Renal cortical epithelial cell (primary cell): ENCODE measurements at regions not wholly inside any gene's neighbourhood (a gene's known extent, or its start where the extent isn't known, plus 50 kb on each side); places are given as distances from the start of the nearest gene placed in this dataset.
"Not testable (repeated sequence)": the region's sequence is repeated elsewhere in the genome, so short reads cannot be mapped to it uniquely, and the experiment has no call there.

Experiments
- DNase-seq: peaks from one replicate; pipeline ENCODE4 v3.0.0-alpha.2; 2011; ENCODE audit warnings: low read depth

DNA sequence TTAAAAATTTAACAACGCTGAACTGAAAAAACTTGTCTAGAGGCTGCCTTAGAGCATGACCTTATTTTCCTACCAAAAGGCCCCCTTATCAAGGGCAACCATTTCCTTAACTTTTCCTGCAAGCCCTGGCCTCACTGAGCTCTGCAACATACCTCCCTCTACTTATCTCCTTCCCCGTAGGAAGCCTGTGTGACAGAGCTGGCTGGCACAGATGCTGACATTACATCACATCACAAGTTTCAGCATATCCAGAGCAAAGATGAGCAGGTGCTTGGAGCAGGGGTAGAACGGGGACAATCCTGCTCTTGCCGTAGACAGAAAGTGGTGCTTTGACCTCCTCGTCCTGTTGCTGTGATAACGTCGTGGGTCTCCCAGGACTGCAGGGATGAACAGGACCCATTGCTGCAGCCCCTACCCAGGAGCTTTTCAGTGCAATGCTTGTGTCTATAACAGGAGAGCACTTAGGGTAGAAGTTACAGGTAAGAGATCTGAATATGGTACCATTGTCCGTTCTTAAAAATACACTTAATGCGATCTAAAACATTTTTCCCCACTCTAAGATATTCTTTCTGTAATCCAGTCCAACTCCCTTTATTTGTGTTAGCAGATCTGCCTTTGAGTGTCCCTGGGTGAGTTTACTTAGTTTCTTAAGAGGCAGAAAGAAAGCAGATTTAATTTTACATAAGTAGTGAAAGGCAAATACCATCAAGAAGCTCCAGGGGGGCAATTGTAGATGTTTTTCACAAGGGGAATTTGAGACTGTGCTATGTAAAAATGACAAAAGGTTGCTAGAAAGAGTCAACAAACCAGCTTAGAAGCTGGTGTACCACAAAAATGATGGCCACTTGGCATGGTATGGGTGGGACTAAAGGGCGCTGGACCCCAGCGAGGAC is 101.9 kb upstream of the EFNA5 start:
- DNase-seq, result no peak

DNA sequence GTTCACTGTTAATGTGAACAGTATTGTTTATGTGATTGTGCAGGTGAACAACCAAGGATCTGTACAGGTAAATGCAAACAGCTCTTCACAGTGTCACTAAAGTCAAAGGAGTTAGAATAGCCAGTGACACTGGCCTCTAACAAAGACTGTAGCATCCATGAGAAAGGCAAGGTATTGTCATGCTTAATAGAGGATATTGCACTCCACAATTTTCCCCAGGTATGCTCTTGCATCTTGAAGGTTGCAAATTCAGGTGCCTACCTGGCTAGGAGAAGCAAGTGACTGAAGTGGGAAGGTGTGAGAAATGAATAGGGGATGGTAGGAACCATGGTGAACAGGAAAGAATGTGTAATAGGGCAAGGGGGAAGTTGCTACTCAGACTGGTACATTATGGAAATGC is 101.2 kb upstream of the EFNA5 start:
- no peak for DNase-seq

DNA sequence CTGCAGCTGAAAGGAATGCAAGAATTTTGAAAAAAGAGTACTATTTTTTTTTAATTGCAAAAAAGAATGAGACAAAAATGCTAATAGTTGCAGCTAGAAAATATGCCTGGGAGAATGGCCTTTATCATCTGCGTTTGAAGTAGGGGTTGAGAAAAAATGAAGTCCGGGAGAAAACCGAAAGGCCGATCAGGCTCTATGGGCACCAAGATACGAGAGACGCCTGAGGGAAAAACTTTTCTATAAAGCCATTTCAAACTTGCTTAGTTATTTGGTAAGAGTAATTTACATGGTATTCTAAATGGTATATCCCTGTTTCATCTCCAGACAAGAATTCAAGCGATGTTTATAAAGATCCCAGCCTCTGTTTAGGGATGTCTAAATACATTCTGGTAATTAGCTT is 99.3 kb upstream of the EFNA5 start:
- no peak for DNase-seq

DNA sequence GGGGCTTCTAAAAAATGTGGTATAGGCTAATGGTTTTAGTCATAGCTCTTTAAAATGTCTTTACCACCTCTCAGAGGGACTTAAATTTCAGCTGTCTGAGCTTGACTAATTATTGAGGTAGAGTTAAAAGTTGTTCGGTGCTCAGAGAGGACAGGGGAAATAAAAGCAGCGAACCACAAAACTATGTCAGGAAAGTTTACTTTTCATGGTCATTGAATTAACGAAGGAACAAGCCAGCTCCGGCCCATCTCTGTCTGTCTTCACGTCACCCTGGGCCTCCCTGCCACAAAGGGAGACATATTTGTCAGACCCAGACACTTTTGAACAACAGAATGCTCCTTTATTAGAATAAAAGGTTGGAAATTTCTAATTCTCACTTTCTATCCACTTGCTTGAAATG is 98.8 kb upstream of the EFNA5 start:
- peak; percentile 32 for DNase-seq

DNA sequence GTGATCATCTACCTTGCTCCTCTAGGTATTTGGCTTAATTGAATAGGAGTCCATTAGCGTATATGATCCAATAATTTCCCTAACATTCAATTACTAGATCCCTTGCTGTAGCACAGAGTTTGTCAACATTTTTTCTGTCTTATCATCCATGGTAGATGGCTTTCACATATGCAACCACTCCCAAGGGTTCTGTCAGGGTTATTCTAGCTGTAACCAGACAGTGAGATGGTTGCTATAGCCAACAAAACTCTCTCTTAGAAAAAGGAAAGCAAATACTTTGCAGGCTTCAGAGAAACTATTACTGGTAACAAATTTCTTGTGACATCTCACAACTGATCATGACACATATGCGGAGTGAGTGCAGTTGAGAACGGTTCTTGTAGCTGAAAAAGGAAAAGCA is 96.2 kb upstream of the EFNA5 start:
- no peak for DNase-seq

DNA sequence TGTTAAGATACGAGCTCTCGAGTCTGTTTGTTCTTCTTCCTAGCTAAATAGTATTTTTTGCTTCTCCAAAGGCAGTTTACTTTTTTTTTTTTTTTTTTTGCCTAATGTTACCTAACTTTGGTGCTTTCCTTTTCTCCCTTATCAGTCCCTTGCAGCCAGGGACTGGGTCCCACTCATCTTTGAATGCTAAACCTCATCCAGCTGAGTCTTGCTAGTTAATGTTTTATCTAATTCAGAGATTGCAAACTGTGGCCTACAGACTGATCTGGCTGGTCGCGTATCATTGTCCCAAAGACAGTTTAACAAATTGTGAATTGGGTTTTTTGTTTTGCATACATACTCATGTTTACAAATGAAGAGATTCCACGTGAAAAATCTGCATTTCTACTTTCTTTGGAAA is 95.7 kb upstream of the EFNA5 start:
- no peak for DNase-seq

DNA sequence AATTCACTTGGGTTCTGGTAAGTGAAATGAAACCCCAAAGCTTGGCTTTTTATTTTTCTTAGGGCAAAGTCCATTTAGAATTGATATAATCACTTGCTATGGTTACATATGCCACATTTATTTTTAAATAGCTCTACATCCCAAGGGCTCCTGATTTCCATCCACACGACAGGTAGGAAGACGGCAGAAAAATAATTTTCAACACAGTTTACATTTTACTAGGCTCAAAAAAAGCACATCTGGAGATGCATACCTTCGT is 95.0 kb upstream of the EFNA5 start:
- DNase-seq, result no peak

DNA sequence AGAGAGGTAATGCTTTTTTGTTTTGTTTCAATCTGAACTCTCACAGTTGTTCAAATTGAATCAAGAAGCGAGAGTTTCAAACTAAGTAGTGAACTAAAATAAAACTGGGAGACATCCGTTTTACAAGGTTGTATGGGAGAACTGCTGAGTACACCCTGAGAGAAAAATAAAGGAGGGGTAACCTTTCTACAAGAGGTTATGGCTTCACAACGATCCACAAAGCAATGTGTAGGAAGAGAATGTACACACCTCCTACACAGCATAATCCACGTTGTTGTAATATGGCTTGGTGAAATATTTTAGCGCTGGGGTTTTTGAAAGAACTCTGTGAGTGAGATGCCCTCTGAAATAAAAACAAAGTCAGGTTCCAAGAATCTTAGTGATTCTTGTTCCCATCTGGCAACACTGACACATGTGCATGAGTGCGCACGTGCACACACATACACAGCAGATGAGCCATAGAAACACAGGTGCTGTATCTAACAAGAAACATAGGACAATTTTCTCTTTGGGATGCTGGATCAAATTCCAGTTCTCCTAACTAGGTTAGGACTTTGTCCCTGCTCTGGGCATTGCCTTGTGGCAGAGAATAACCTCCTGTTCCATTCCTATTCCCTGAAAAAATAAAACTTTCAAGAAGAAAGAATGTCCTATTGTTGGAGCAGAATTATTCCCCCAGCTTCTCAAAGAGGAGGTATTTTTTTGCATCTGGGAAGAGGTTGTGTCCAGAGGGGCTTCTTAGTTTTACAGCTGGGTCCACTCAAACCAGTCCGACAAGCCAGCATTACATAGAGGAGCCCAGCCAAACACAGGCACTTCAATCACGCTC is 94.5 kb upstream of the EFNA5 start:
- DNase-seq, result no peak

DNA sequence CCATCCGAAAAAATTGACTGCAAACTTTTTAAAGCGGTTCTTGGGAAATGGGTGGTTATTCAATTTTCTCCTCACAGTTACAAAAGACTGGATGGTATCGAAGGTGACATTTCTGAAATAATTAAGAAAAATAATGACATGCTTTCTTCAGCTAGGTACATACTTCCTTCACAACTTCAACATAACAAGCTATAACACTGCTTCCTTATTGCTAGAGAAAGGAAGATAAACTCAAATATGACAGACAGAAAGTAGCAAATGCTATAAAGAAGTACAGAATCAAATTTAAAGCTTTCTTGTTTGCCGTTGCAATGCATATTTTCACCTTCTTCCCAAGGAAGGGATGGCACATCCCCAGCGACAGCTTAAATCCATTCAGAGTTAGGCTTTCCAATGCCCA is 93.5 kb upstream of the EFNA5 start:
- no peak for DNase-seq

DNA sequence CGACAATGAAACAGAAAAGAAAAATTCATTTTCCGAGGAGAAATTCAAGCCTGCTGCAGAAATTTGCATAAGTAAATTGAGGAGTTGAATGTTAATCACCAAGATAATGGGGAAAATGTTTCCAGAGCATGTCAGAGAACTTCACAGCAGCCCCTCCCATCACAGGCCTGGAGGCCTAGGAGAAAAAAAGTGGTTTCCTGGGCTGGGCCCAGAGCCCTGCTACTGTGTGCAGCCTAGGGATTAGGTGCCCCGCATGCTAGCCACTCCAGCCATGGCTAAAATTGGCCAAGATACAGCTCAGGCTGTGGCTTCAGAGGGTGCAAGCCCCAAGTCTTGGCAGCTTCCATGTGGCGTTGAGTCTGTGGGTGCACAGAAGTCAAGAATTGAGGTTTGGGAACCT is 82.7 kb upstream of the EFNA5 start:
- DNase-seq, result no peak

DNA sequence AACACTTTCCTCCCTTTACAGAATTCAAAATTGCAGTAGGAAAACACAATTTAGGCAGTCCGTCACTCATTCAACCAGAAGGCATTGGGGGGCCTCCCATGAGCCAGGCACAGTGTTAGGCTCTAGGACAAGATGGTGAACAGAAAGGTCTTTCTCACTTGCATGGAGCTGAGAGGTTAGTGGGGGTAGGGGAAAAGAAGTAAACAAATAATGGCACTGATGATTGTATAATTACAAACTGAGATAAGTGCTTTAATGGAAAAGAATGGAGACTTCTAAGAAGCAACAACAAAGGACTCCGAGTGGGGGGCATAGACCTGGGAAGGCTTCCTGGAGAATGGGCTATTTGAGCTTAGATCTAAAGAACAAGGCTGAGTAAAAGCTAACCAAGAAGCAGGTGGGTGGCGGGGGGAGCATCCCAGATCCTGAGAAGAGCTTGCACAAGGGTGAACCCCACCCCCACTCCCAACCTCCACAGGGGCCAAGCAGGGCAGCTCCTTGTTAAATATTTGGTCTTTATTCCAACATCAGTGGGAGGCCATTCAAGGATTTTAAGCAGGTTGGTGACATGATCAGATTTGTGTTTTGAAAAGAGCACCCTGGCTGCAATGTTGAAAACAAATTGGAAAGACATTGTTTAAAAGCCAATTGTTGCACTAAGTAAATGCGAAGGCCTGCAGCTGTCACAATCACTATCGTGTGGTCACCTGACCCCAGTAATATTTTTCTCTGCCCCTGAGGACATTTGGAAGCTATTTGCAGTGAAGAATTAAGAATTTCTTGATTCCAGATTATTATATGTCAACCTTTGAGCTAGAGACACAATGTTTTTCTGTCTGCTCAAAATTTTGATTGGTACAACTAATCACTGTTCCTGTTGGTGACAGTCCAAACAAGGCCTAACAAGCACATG is 73.9 kb upstream of the EFNA5 start:
- no peak for DNase-seq

DNA sequence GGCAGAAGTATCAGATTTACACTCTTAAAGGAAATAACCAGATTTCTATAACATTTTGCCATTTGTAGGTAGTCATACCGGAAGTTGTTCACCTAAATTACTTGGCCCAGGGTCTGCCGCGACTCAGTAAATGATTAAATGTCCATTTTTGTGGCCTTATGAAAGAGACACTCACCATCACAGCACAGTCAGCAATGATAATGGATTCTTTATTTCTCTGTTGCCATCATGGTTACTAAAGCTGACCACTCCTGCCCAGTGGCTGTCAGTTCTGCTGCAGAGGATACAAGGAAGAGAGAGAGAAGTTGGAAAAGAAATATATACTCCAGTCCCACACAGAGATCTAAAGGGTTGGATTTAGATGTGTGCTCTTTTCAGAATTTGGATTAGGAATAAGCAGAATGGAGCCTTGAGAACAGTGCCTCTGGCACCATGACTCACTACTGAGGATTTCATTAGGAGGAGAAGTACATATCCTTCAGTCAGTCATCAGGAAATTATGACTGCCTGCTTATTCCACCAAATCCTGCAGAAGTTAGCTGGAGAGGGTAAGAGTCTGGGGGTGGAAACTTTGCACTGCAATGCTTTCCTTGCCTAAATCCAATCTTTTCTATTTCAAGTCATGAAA is 72.8 kb upstream of the EFNA5 start:
- DNase-seq, result peak; percentile 93

DNA sequence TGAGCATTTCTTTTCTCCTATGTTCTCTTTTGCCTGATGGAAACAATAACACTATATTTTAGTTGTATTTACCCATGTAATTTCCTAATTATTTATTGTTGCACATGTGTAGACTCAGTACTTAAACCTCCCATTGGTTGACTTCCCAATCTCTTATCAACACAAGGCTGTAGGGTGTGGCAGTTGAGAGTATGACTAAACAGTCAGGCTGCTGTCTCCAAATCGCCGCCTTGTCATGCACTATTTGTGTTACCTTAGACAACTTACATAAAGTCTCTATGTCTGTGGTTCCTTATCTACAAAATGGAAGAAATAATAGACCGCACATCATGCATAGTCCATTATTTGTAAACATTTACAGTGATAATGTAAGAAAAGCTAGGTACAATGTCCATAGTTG is 68.9 kb upstream of the EFNA5 start:
- peak; percentile 10 for DNase-seq

DNA sequence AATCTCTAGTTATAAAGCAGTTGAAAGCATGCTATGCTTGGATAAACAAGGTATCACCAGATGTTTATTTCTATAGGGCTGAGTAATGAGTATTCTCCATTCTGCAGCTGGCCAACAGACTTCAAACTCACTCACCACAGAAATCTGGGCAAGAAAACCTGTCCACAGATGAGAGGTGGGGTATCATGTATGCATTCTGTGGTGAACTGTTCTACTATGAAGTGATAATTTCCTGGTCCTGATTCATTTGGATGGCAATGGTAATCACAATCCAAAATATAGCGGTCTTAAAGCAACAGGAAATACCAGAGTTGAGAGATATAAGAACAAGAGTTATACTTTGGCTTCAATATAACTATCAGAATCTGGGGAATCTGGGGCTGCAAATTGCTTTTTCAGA is 65.9 kb upstream of the EFNA5 start:
- no peak for DNase-seq

DNA sequence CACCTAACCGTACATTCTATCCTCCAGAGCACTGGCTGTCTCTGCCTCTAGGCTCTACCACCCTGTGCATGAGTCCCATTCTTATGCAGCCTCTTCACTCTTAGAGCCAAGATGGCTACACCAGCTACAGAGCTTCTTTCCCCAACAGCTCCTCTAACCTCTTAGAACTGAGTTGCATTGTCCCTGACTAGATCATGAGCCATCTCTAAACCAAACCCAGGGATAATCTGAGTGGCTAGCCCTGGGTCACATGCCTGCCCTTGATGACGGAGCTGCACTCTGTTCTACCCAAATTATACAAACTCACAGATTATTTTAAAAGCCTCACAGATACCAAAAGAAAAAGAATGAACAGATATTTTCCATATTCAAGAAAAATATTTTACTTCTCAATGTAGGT is 65.4 kb upstream of the EFNA5 start:
- DNase-seq, result not testable (repeated sequence)

DNA sequence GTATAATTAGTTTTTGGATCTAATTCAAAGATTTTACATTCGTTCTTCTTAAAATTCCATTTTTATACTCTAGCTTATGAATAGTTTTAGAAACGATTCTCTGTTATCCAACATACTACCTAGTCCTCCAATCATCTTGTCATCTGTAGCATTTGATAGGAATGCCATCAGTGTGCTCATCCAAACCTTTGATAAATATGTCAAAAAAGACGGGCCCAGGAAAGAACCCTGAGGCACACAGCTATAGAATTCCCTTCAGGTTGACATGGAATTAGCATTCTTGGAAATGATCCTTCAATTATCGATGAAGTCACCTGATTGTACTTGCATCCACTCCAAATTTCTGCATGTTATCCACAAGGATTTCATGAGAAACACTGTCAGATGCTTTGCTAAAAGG is 64.8 kb upstream of the EFNA5 start:
- no peak for DNase-seq

DNA sequence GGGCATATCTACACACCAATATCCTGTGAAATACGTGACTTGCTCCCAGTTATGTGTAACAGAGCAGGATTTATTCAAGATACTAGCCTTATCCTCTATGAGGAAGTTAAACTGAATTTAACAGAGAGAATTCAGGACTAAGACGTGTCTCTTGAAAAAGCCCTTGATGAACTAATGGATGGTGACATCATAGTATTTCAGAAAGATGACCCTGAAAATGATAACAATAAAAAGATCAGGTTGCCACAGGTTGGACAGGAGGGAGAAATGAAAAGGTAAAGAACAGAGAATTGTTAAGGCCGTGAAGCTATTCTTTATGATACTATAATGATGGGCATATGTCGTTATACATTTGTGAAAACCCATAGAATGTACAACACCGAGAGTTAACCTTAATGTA is 56.2 kb upstream of the EFNA5 start:
- no peak for DNase-seq

DNA sequence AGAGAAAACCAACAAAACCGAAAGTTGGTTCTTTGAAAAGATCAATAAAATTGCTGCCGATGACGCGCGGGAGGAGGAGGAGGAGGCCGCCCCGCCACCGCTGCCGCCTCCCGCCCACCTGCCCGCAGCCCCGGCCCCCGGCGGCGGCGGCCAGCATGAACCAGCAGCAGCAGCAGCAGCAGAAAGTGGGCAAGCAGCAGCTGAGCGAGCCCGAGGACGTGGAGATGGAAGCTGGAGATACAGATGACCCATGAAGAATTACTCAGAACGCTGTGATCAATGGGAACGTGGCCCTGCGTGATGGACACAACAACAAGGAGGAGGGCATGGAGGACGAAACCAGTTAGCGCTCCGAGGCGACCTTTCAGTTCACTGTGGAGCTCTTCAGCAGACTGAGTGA is 53.9 kb upstream of the EFNA5 start:
- DNase-seq, result no peak

DNA sequence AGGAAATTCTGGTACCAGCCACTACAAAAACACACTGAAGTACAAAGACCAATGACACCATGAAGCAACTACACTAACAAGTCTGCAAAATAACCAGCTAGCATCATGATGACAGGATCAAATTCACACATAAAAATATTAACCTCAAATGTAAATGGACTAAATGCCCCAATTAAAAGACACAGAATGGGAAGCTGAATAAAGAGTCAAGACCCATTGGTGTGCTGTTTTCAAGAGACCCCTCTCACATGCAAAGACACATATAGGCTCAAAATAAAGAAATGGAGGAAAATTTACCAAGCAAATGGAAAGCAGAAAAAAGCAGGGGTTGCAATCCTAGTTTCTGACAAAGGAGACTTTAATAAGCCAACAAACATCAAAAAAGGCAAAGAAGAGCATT is 50.5 kb upstream of the EFNA5 start:
- DNase-seq, result not testable (repeated sequence)
